Fibroblast of skin of abdomen (primary cell): ENCODE measurements at regions not wholly inside any gene's neighbourhood (a gene's known extent, or its start where the extent isn't known, plus 50 kb on each side); places are given as distances from the start of the nearest gene placed in this dataset.

Experiments
- DNase-seq: peaks from one replicate; pipeline ENCODE4 v3.0.0-alpha.2; 2013

GRCh38 chr5:143729334-143729946, 82.5 kb upstream of the HMHB1 start:
- no peak for DNase-seq

GRCh38 chr5:143723159-143723558, 88.8 kb upstream of the HMHB1 start:
- DNase-seq, result no peak

- peak; percentile 85 for DNase-seq
Observed at GRCh38 chr5:143721925-143722324, 90.0 kb upstream of the HMHB1 start.

GRCh38 chr5:143720689-143721088, 91.3 kb upstream of the HMHB1 start:
- DNase-seq, result no peak

GRCh38 chr5:143717400-143717799, 94.6 kb upstream of the HMHB1 start:
- DNase-seq, result peak; percentile 96

- DNase-seq, result peak; percentile 3
Observed at GRCh38 chr5:143716881-143717280, 95.1 kb upstream of the HMHB1 start.

GRCh38 chr5:143715616-143716015, 96.3 kb upstream of the HMHB1 start:
- DNase-seq, result no peak

- DNase-seq, result no peak
Observed at GRCh38 chr5:143714629-143715028, 97.3 kb upstream of the HMHB1 start.

GRCh38 chr5:143713047-143714003, 98.6 kb upstream of the HMHB1 start:
- peak; percentile 69 for DNase-seq

GRCh38 chr5:143708672-143709071, 103.3 kb upstream of the HMHB1 start:
- DNase-seq, result no peak

GRCh38 chr5:143707806-143708205, 104.2 kb upstream of the HMHB1 start:
- DNase-seq, result peak; percentile 78

- DNase-seq, result no peak
Observed at GRCh38 chr5:143705381-143705780, 106.6 kb upstream of the HMHB1 start.

- no peak for DNase-seq
Observed at GRCh38 chr5:143703659-143704058, 108.3 kb upstream of the HMHB1 start.

- no peak for DNase-seq
Observed at GRCh38 chr5:143701493-143701892, 110.5 kb upstream of the HMHB1 start.

- no peak for DNase-seq
Observed at GRCh38 chr5:143700994-143701393, 111.0 kb upstream of the HMHB1 start.

- no peak for DNase-seq
Observed at GRCh38 chr5:143699121-143699520, 112.8 kb upstream of the HMHB1 start.

GRCh38 chr5:143698574-143698973, 113.4 kb upstream of the HMHB1 start:
- no peak for DNase-seq

- DNase-seq, result no peak
Observed at GRCh38 chr5:143696921-143697320, 115.0 kb upstream of the HMHB1 start.

GRCh38 chr5:143695941-143696340, 116.0 kb upstream of the HMHB1 start:
- peak; percentile 17 for DNase-seq

- no peak for DNase-seq
Observed at GRCh38 chr5:143695244-143695864, 116.6 kb upstream of the HMHB1 start.

GRCh38 chr5:143694357-143694756, 117.6 kb upstream of the HMHB1 start:
- DNase-seq, result peak; percentile 21

GRCh38 chr5:143693651-143694252, 118.2 kb upstream of the HMHB1 start:
- DNase-seq, result peak; percentile 20

- no peak for DNase-seq
Observed at GRCh38 chr5:143692342-143692741, 119.6 kb upstream of the HMHB1 start.
